IMR-90 (cell line): ENCODE measurements at regions not wholly inside any gene's neighbourhood (a gene's known extent, or its start where the extent isn't known, plus 50 kb on each side); places are given as distances from the start of the nearest gene placed in this dataset.

ENCODE experiments used
- ATAC-seq: fragments of 200-7000 bp; cut with Tn5 transposase; 2 replicates; pipeline ENCODE4 v1.9.1; 2020; ENCODE audit warnings: low read depth, mild to moderate bottlenecking, moderate library complexity
- BruUV-seq: library from RNA; stranded (reverse); fragments of 400-500 nt; replicated peaks from 2 replicates; lab custom pipeline; 2021; lab: Mats Ljungman, UMichigan
- CTCF ChIA-PET: fragments of 300-600 bp; formaldehyde crosslinking; extraction: SDS; loops from one replicate; lab custom pipeline; 2021; ENCODE audit warnings: antibody characterized with exemption; lab: Yijun Ruan, JAX
- POLR2A ChIA-PET: fragments of 300-600 bp; sonication (Branson Sonifier 250); formaldehyde crosslinking; loops from one replicate; lab custom pipeline; 2022; ENCODE audit warnings: antibody characterized with exemption; ENCODE audit not compliant: unreplicated experiment; lab: Charles Lee
- DNase-seq: peaks from one replicate; pipeline ENCODE4 v3.0.0; 2013
- H2AFZ ChIP-seq: replicated peaks from 2 replicates; pipeline ENCODE3; 2013; ENCODE audit warnings: low read length, mild to moderate bottlenecking; ENCODE audit not compliant: poor library complexity
- H2AK5ac ChIP-seq: 2 replicates; pipeline ENCODE4 v1.6.1; 2013; ENCODE audit warnings: low read depth, low read length, inconsistent platforms
- H2AK9ac ChIP-seq: replicated peaks from 2 replicates; pipeline ENCODE3; 2013; ENCODE audit warnings: mild to moderate bottlenecking, low read depth, low read length, moderate library complexity; ENCODE audit not compliant: poor library complexity
- H2BK120ac ChIP-seq: 2 replicates; pipeline ENCODE4 v1.6.1; 2013; ENCODE audit warnings: low read depth, low read length, inconsistent platforms
- H2BK15ac ChIP-seq: 3 replicates; pipeline ENCODE4 v1.6.1; 2013; ENCODE audit warnings: low read depth, low read length, inconsistent platforms
- H2BK20ac ChIP-seq: 2 replicates; pipeline ENCODE4 v1.6.1; 2013; ENCODE audit warnings: low read depth, mild to moderate bottlenecking, inconsistent platforms, low read length, moderate library complexity
- H2BK5ac ChIP-seq: 2 replicates; pipeline ENCODE4 v1.6.1; 2013; ENCODE audit warnings: mild to moderate bottlenecking, low read depth, low read length, inconsistent platforms; ENCODE audit not compliant: poor library complexity, severe bottlenecking
- H3K14ac ChIP-seq: replicated peaks from 2 replicates; pipeline ENCODE4 v1.6.1; 2013; ENCODE audit warnings: low read depth, low read length, inconsistent platforms
- H3K18ac ChIP-seq: 2 replicates; pipeline ENCODE4 v1.6.1; 2013; ENCODE audit warnings: low read depth, low read length, control low read depth
- H3K23ac ChIP-seq: 2 replicates; pipeline ENCODE4 v1.6.1; 2013; ENCODE audit warnings: low read depth, low read length, inconsistent platforms
- H3K27ac ChIP-seq: 2 replicates; pipeline ENCODE4 v1.5.1; 2013; ENCODE audit warnings: mild to moderate bottlenecking, control low read depth, low read length; ENCODE audit not compliant: insufficient read depth
- H3K27me3 ChIP-seq: 2 replicates; pipeline ENCODE4 v1.6.1; 2013; ENCODE audit warnings: low read length; ENCODE audit not compliant: control insufficient read depth, insufficient read depth
- H3K36me3 ChIP-seq: 2 replicates; pipeline ENCODE4 v1.6.1; 2013; ENCODE audit warnings: low read length, mixed read lengths; ENCODE audit not compliant: control insufficient read depth, insufficient read depth
- H3K4ac ChIP-seq: 2 replicates; pipeline ENCODE4 v1.6.1; 2013; ENCODE audit warnings: low read depth, low read length, inconsistent platforms
- H3K4me1 ChIP-seq: 2 replicates; pipeline ENCODE4 v1.6.1; 2013; ENCODE audit warnings: low read length, mixed read lengths; ENCODE audit not compliant: control insufficient read depth, insufficient read depth
- H3K4me2 ChIP-seq: 2 replicates; pipeline ENCODE4 v1.6.1; 2013; ENCODE audit warnings: low read depth, mild to moderate bottlenecking, control low read depth, low read length, moderate library complexity
- H3K4me3 ChIP-seq: 2 replicates; pipeline ENCODE4 v1.5.1; 2013; ENCODE audit warnings: low read depth, mild to moderate bottlenecking, control low read depth, low read length, moderate library complexity; ENCODE audit not compliant: insufficient read depth
- H3K56ac ChIP-seq: 2 replicates; pipeline ENCODE4 v1.6.1; 2013; ENCODE audit warnings: low read length, inconsistent platforms; ENCODE audit not compliant: insufficient read depth; ENCODE audit errors: extremely low read depth
- H3K79me1 ChIP-seq, 2 experiments: 2 replicates each; pipeline ENCODE4 v1.6.1; 2013; ENCODE audit warnings: low read length in 2 of 2, inconsistent platforms in 1 of 2, low read depth in 1 of 2
- H3K9ac ChIP-seq: 2 replicates; pipeline ENCODE4 v1.6.1; 2013; ENCODE audit warnings: low read depth, low read length, control low read depth
- H3K9me1 ChIP-seq: 2 replicates; pipeline ENCODE4 v1.6.1; 2013; ENCODE audit warnings: low read length, inconsistent platforms; ENCODE audit not compliant: insufficient read depth
- H3K9me3 ChIP-seq: 2 replicates; pipeline ENCODE4 v1.6.1; 2013; ENCODE audit warnings: low read length; ENCODE audit not compliant: control insufficient read depth, insufficient read depth
- H4K20me1 ChIP-seq: 2 replicates; pipeline ENCODE4 v1.6.1; 2013; ENCODE audit warnings: low read length, inconsistent platforms; ENCODE audit not compliant: insufficient read depth
- H4K5ac ChIP-seq: 2 replicates; pipeline ENCODE4 v1.6.1; 2013; ENCODE audit warnings: mild to moderate bottlenecking, low read depth, low read length, control low read depth
- H4K8ac ChIP-seq, 2 experiments: 2 replicates each; pipeline ENCODE4 v1.6.1; 2013; ENCODE audit warnings: low read depth in 2 of 2, low read length in 2 of 2, control low read depth in 1 of 2, inconsistent platforms in 1 of 2
- H4K91ac ChIP-seq: 2 replicates; pipeline ENCODE4 v1.6.1; 2013; ENCODE audit warnings: low read depth, low read length, inconsistent platforms; ENCODE audit not compliant: insufficient read depth
- CHD1 ChIP-seq: IDR thresholded peaks from 2 replicates; pipeline ENCODE4 v1.6.1; 2012; ENCODE audit warnings: low read depth, low read length, improper control_type of control experiment
- MAFK ChIP-seq: IDR thresholded peaks from 2 replicates; pipeline ENCODE4 v1.6.1; 2012; ENCODE audit warnings: low read depth, low read length, improper control_type of control experiment
- RAD21 ChIP-seq: IDR thresholded peaks from 2 replicates; pipeline ENCODE4 v1.6.1; 2012; ENCODE audit warnings: low read length, improper control_type of control experiment
- RFX5 ChIP-seq: IDR thresholded peaks from 2 replicates; pipeline ENCODE4 v1.8.0; 2012; ENCODE audit warnings: low read depth, mild to moderate bottlenecking, low read length, moderate library complexity
- SMC3 ChIP-seq: fragments of 150-350 bp; IDR thresholded peaks from 2 replicates; pipeline ENCODE4 v1.6.1; 2016; ENCODE audit warnings: low read depth, mild to moderate bottlenecking, antibody characterized with exemption, low read length, moderate library complexity
- dilution Hi-C: fragments of 300-500 bp; cut with HindIII; formaldehyde crosslinking; loops from one replicate; pipeline ENCODE4 v1.14.3; 2018; ENCODE audit warnings: low sequenced_read_pairs; ENCODE audit not compliant: unreplicated experiment
- in situ Hi-C: fragments of 300-500 bp; cut with MboI; formaldehyde crosslinking; loops from 3 replicates; pipeline ENCODE4 v1.14.3; 2019; ENCODE audit warnings: low sequenced_read_pairs, inconsistent platforms, mixed read lengths
- intact Hi-C: fragments of 100-400 bp; cut with micrococcal nuclease; formaldehyde crosslinking; loops from 2 replicates; pipeline ENCODE4 v1.10.0; 2022

DNA sequence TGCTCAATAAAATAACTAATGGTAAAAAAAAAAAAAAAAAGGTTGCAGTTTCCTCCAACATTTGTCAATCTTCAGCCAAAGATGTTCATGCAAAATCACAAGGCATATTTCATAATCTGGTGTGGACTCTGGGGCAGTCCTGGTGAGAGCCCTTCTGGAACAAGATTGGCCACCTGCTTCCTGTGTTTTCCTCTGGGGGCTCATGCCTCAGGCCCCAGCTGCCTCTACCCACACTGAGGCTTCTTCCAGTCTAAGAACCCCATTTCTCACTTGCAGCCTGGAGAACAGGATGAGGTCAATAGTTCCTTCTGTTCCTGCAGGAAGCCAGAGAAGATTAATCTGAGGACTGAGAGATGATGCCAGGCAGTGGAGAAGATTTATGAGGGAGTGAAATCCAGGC lies 492.6 kb upstream of the BRINP1 start:
- Histone ChIP-seq H3K4me1 (no peaks in the 10 kb centered on the region), H2AFZ (no peak overlapping the region), H3K27me3 (no peaks in the 10 kb centered on the region), H4K91ac (no peak overlapping the region), H3K4ac (no peak overlapping the region), H3K56ac (no peak overlapping the region), H2BK15ac (no peak overlapping the region), H2AK9ac (no peak overlapping the region), H2BK120ac (no peak overlapping the region), H3K4me3 (no peak overlapping the region), H2BK20ac (no peak overlapping the region), H3K14ac (no peak overlapping the region), H3K79me1 (no peaks in the 10 kb centered on the region), H3K9me3 (peaks cover 1% of the 10 kb centered on the region), H4K20me1 (no peaks in the 10 kb centered on the region), H4K8ac (no peak overlapping the region), H3K18ac (no peak overlapping the region), H2AK5ac (no peak overlapping the region), H2BK5ac (no peak overlapping the region), H3K4me2 (no peak overlapping the region), H3K9me1 (no peaks in the 10 kb centered on the region), H3K23ac (no peak overlapping the region), H4K5ac (no peak overlapping the region), H3K9ac (no peak overlapping the region), H3K36me3 (no peaks in the 10 kb centered on the region), H3K27ac (no peak overlapping the region)
- in situ Hi-C loops (no loop called here), intact Hi-C loops (no loop called here), dilution Hi-C loops (no loop called here)
- ATAC-seq (no peak), DNase-seq (no peak)
- TF ChIP-seq SMC3: no peak
- no peak for TF ChIP-seq MAFK
- no peak for TF ChIP-seq RAD21
- no peak for TF ChIP-seq CHD1
- no peak for TF ChIP-seq RFX5
- no TSS peak for BruUV-seq
- ChIA-PET POLR2A (no interaction called here), CTCF (no interaction called here)
